Mesodermal cell (in vitro differentiated cells): ENCODE measurements at regions not wholly inside any gene's neighbourhood (a gene's known extent, or its start where the extent isn't known, plus 50 kb on each side); places are given as distances from the start of the nearest gene placed in this dataset.

Experiments used
- H3K27ac ChIP-seq: 2 replicates; pipeline ENCODE4 v1.7.0; 2013; ENCODE audit warnings: mild to moderate bottlenecking, low read depth, low read length, moderate library complexity; ENCODE audit not compliant: severe bottlenecking
- H3K36me3 ChIP-seq: 2 replicates; pipeline ENCODE4 v1.7.1; 2013; ENCODE audit warnings: mild to moderate bottlenecking, low read length, moderate library complexity; ENCODE audit not compliant: control insufficient read depth, insufficient read depth
- H3K4me1 ChIP-seq: one replicate; pipeline ENCODE4 v1.7.1; 2013; ENCODE audit warnings: mild to moderate bottlenecking, low read length; ENCODE audit not compliant: insufficient read depth, control insufficient read depth, poor library complexity, severe bottlenecking
- H3K4me3 ChIP-seq: 2 replicates; pipeline ENCODE4 v1.7.0; 2013; ENCODE audit warnings: low read length, control low read depth, mild to moderate bottlenecking; ENCODE audit not compliant: insufficient read depth, poor library complexity, severe bottlenecking; ENCODE audit errors: extremely low read depth
- H3K9me3 ChIP-seq: 2 replicates; pipeline ENCODE4 v1.7.1; 2013; ENCODE audit warnings: mild to moderate bottlenecking, low read length, moderate library complexity; ENCODE audit not compliant: control insufficient read depth
- WGBS, 2 experiments: methylation state at CpG; one replicate each; pipeline ENCODE4 v1.1.5; 2013; ENCODE audit warnings: missing lambda C conversion rate in 2 of 2; ENCODE audit not compliant: insufficient coverage in 2 of 2; 5-methylcytosine and 5-hydroxymethylcytosine counted together

- H3K4me1 ChIP-seq: no peaks in the 10 kb centered on the region
Observed at GRCh38 chr18:76133873-76134272, 361.2 kb downstream of the ZNF516 start.

GRCh38 chr18:76131738-76132137 is 363.3 kb downstream of the ZNF516 start:
- 80 to 85% methylated on average over 1 of the region's 1 CpG for WGBS, 2 experiments
- no peaks in the 10 kb centered on the region for H3K9me3 ChIP-seq
- H3K4me3 ChIP-seq: no peak overlapping the region
- no peaks in the 10 kb centered on the region for H3K4me1 ChIP-seq
- H3K36me3 ChIP-seq: no peaks in the 10 kb centered on the region
- no peak overlapping the region for H3K27ac ChIP-seq

More at GRCh38 chr18:76133873-76134272, 361.2 kb downstream of the ZNF516 start:
- no peak overlapping the region for H3K4me3 ChIP-seq
- H3K9me3 ChIP-seq: no peaks in the 10 kb centered on the region
- H3K36me3 ChIP-seq: no peaks in the 10 kb centered on the region
- 83% methylated on average over 1 of the region's 1 CpG; no CpG with 5 or more reads in 1 of the 2 experiments for WGBS, 2 experiments
- H3K27ac ChIP-seq: no peak overlapping the region

GRCh38 chr18:76130845-76131244 is 364.2 kb downstream of the ZNF516 start:
- H3K4me3 ChIP-seq: no peak overlapping the region
- H3K36me3 ChIP-seq: no peaks in the 10 kb centered on the region
- no peaks in the 10 kb centered on the region for H3K9me3 ChIP-seq
- WGBS, 2 experiments: 94 to 97% methylated on average over 13 of the region's 13 CpGs
- no peaks in the 10 kb centered on the region for H3K4me1 ChIP-seq
- H3K27ac ChIP-seq: no peak overlapping the region

- 72 to 81% methylated on average over 5 of the region's 6 CpGs for WGBS, 2 experiments
- Histone ChIP-seq H3K27ac (no peak overlapping the region), H3K4me1 (no peaks in the 10 kb centered on the region), H3K9me3 (no peaks in the 10 kb centered on the region), H3K36me3 (no peaks in the 10 kb centered on the region), H3K4me3 (no peak overlapping the region)
Observed at GRCh38 chr18:76126327-76126726, 368.7 kb downstream of the ZNF516 start.

- WGBS, 2 experiments: 85 to 94% methylated on average over 4 of the region's 5 CpGs
Observed at GRCh38 chr18:76121011-76121410, 374.0 kb downstream of the ZNF516 start.

GRCh38 chr18:76115580-76115979 is 379.5 kb downstream of the ZNF516 start:
- WGBS, 2 experiments: 79 to 82% methylated on average over 11 of the region's 14 CpGs
- H3K27ac ChIP-seq: no peak overlapping the region

More at GRCh38 chr18:76121011-76121410, 374.0 kb downstream of the ZNF516 start:
- H3K9me3 ChIP-seq: no peaks in the 10 kb centered on the region
- H3K4me3 ChIP-seq: no peak overlapping the region
- H3K4me1 ChIP-seq: no peaks in the 10 kb centered on the region
- H3K27ac ChIP-seq: no peak overlapping the region
- H3K36me3 ChIP-seq: no peaks in the 10 kb centered on the region

GRCh38 chr18:76113101-76113500 is 381.9 kb downstream of the ZNF516 start:
- H3K4me1 ChIP-seq: no peaks in the 10 kb centered on the region
- H3K4me3 ChIP-seq: no peak overlapping the region
- H3K9me3 ChIP-seq: peaks cover 4% of the 10 kb centered on the region
- 93 to 95% methylated on average over 5 to 8 of the region's 10 CpGs for whole genome bisulfite sequencing, 2 experiments
- no peak overlapping the region for H3K27ac ChIP-seq
- no peaks in the 10 kb centered on the region for H3K36me3 ChIP-seq

More at GRCh38 chr18:76115580-76115979, 379.5 kb downstream of the ZNF516 start:
- no peak overlapping the region for H3K4me3 ChIP-seq
- H3K9me3 ChIP-seq: no peaks in the 10 kb centered on the region
- H3K4me1 ChIP-seq: no peaks in the 10 kb centered on the region
- no peaks in the 10 kb centered on the region for H3K36me3 ChIP-seq

GRCh38 chr18:76102626-76103025 is 392.4 kb downstream of the ZNF516 start:
- no peak overlapping the region for H3K27ac ChIP-seq
- no peak overlapping the region for H3K4me3 ChIP-seq
- H3K9me3 ChIP-seq: peaks cover 5% of the 10 kb centered on the region
- H3K36me3 ChIP-seq: no peaks in the 10 kb centered on the region
- no peaks in the 10 kb centered on the region for H3K4me1 ChIP-seq
- WGBS, 2 experiments: 49 to 78% methylated on average over 3 to 5 of the region's 5 CpGs

GRCh38 chr18:76102156-76102555 is 392.9 kb downstream of the ZNF516 start:
- Histone ChIP-seq H3K9me3 (peaks cover 5% of the 10 kb centered on the region), H3K4me1 (no peaks in the 10 kb centered on the region), H3K27ac (no peak overlapping the region), H3K36me3 (no peaks in the 10 kb centered on the region), H3K4me3 (no peak overlapping the region)
- WGBS, 2 experiments: 40 to 86% methylated on average over 1 of the region's 3 CpGs

GRCh38 chr18:76099931-76100457 is 395.0 kb downstream of the ZNF516 start:
- 77 to 79% methylated on average over 14 of the region's 14 CpGs for WGBS, 2 experiments
- no peak overlapping the region for H3K27ac ChIP-seq

GRCh38 chr18:76098674-76099411 is 396.2 kb downstream of the ZNF516 start:
- 81 to 91% methylated on average over 5 to 8 of the region's 10 CpGs for WGBS, 2 experiments
- no peaks in the 10 kb centered on the region for H3K4me1 ChIP-seq
- peaks cover 10% of the 10 kb centered on the region for H3K9me3 ChIP-seq
- H3K27ac ChIP-seq: no peak overlapping the region
- H3K36me3 ChIP-seq: no peaks in the 10 kb centered on the region
- no peak overlapping the region for H3K4me3 ChIP-seq

More at GRCh38 chr18:76099931-76100457, 395.0 kb downstream of the ZNF516 start:
- Histone ChIP-seq H3K4me1 (no peaks in the 10 kb centered on the region), H3K9me3 (peaks cover 5% of the 10 kb centered on the region), H3K4me3 (no peak overlapping the region), H3K36me3 (no peaks in the 10 kb centered on the region)
